Muscle layer of colon (tissue), 2 donors: ENCODE measurements at regions not wholly inside any gene's neighbourhood (a gene's known extent, or its start where the extent isn't known, plus 50 kb on each side); places are given as distances from the start of the nearest gene placed in this dataset.

Source experiments
- H3K27ac ChIP-seq: one replicate; pipeline ENCODE4 v1.7.0; 2013; ENCODE audit warnings: low read depth, mild to moderate bottlenecking, low read length, moderate library complexity
- H3K27me3 ChIP-seq, 2 donors: one replicate each; pipeline ENCODE4 v1.7.0; 2013; ENCODE audit warnings: low read length in 2 of 2, mild to moderate bottlenecking in 2 of 2; ENCODE audit not compliant: insufficient read depth in 2 of 2, control insufficient read depth in 1 of 2
- H3K36me3 ChIP-seq: one replicate; pipeline ENCODE4 v1.7.0; 2013; ENCODE audit warnings: mild to moderate bottlenecking, low read length; ENCODE audit not compliant: insufficient read depth
- H3K4me1 ChIP-seq: one replicate; pipeline ENCODE4 v1.7.0; 2013; ENCODE audit warnings: mild to moderate bottlenecking, low read length; ENCODE audit not compliant: insufficient read depth
- H3K4me3 ChIP-seq, 2 donors: one replicate each; pipeline ENCODE4 v1.7.0; 2013; ENCODE audit warnings: low read length in 2 of 2, low read depth in 1 of 2, mild to moderate bottlenecking in 1 of 2, moderate library complexity in 1 of 2
- H3K9ac ChIP-seq: one replicate; pipeline ENCODE4 v1.7.0; 2013; ENCODE audit warnings: low read length
- H3K9me3 ChIP-seq: one replicate; pipeline ENCODE4 v1.7.0; 2013; ENCODE audit warnings: mild to moderate bottlenecking, low read length
- donor health status: abdominal sarcoma.
- donor health status: Adenocarcinoma of cecum.

- H3K4me1 ChIP-seq = no peaks in the 10 kb centered on the region
- no peak overlapping the region for H3K9ac ChIP-seq
- no peaks in the 10 kb centered on the region for H3K36me3 ChIP-seq
- H3K4me3 ChIP-seq = no peak overlapping the region
- no peak overlapping the region for H3K27ac ChIP-seq
- no peaks in the 10 kb centered on the region for H3K27me3 ChIP-seq
- no peaks in the 10 kb centered on the region for H3K9me3 ChIP-seq
These were observed 229.4 kb downstream of the NDFIP2 start for GRCh38 chr13:79710376-79710775.

DNA sequence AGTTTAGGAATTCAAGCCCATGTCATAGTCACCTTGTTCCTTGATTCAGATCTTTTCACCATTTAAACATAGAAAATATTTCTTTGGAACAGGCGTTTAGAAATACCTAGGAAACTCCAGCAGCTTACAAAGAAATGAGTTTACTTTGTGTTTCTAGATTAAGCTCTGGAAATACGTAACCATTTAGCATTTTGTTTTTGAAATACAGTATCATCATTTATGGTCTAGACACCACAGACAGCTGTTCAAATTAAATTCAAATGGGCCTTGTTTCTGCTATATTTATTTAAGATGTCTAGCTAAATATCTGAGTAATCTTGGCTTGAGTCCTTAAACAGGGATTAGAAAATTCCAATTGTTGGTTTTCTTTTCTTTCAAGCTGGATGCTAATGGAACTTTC, 228.5 kb downstream of the NDFIP2 start:
- no peaks in the 10 kb centered on the region for H3K27me3 ChIP-seq
- H3K4me1 ChIP-seq = no peaks in the 10 kb centered on the region
- H3K27ac ChIP-seq = no peak overlapping the region
- H3K4me3 ChIP-seq = no peak overlapping the region
- H3K36me3 ChIP-seq = no peaks in the 10 kb centered on the region
- no peaks in the 10 kb centered on the region for H3K9me3 ChIP-seq
- no peak overlapping the region for H3K9ac ChIP-seq

GRCh38 chr13:79703772-79704171, 222.8 kb downstream of the NDFIP2 start:
- H3K27me3 ChIP-seq = no peaks in the 10 kb centered on the region
- H3K27ac ChIP-seq = no peak overlapping the region
- no peaks in the 10 kb centered on the region for H3K4me1 ChIP-seq
- H3K4me3 ChIP-seq = no peak overlapping the region
- no peaks in the 10 kb centered on the region for H3K36me3 ChIP-seq
- H3K9me3 ChIP-seq = no peaks in the 10 kb centered on the region
- no peak overlapping the region for H3K9ac ChIP-seq

DNA sequence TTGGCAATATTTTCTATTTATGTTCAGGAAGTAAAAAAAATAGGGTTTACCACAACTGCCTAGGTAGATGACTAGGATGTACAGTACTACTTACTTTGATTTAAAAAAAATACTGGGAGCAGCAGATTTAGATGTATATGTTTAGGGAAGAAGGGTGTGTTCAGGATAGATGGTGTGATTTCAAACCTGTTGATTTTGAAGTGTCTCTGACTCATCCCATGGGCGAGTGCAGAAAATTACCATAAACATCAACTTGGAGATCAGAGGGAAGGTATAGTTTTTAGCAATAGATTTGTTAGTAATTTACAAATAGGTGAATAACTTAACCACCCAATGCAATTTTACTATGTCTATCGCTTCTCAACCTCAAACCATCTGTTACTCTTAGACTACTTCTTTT, 214.8 kb downstream of the NDFIP2 start:
- Histone ChIP-seq H3K27ac (no peak overlapping the region), H3K9ac (no peak overlapping the region), H3K4me1 (no peaks in the 10 kb centered on the region), H3K27me3 (no peaks in the 10 kb centered on the region), H3K36me3 (no peaks in the 10 kb centered on the region), H3K9me3 (no peaks in the 10 kb centered on the region), H3K4me3 (no peak overlapping the region)

DNA sequence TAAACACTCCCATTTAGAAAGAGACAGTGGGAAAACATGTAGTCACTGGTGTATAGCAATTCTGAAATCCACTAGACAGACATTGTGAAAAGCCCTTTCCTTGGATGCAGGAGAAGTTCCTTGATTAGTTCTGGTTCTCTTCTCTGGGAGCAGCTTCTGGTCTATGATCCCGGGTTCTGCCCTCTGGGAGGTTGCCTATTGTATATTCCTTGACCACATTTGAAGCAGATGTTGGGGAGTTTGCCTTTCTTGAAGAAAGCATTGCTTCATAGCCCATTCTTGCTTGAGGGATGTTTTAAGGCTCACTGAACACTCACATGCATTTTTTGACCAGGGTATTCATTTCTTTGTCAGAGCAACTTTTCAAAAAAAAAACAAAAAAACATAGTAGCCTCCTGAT, 211.9 kb downstream of the NDFIP2 start:
- no peaks in the 10 kb centered on the region for H3K9me3 ChIP-seq
- H3K9ac ChIP-seq = no peak overlapping the region
- no peak overlapping the region for H3K4me3 ChIP-seq
- H3K4me1 ChIP-seq = no peaks in the 10 kb centered on the region
- H3K36me3 ChIP-seq = no peaks in the 10 kb centered on the region
- H3K27ac ChIP-seq = no peak overlapping the region
- no peaks in the 10 kb centered on the region for H3K27me3 ChIP-seq

DNA sequence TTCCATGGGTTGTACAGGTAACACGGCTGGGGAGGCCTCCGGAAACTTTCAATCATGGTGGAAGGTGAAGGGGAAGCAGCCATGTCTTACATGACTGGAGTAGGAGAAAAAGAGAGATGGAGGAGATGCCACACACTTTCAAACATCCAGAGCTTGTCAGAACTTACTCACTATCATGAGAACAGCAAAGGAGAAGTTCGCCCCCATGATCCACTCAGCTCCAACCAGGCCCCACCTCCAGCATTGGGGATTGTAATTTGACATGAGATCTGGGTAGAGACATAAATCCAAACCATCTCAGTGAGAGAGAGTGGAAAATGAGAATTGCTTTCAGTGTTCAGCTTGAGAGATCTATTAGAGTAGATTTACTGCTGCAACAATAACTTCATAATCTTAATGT, 210.9 kb downstream of the NDFIP2 start:
- Histone ChIP-seq H3K4me3 (no peak overlapping the region), H3K36me3 (no peaks in the 10 kb centered on the region), H3K27me3 (no peaks in the 10 kb centered on the region), H3K9ac (no peak overlapping the region), H3K27ac (no peak overlapping the region), H3K9me3 (no peaks in the 10 kb centered on the region), H3K4me1 (no peaks in the 10 kb centered on the region)

- no peaks in the 10 kb centered on the region for H3K9me3 ChIP-seq
- H3K4me1 ChIP-seq = no peaks in the 10 kb centered on the region
- no peak overlapping the region for H3K9ac ChIP-seq
These were observed 207.8 kb downstream of the NDFIP2 start for GRCh38 chr13:79688741-79689140.

GRCh38 chr13:79686441-79686840, 205.5 kb downstream of the NDFIP2 start:
- H3K36me3 ChIP-seq = no peaks in the 10 kb centered on the region
- no peak overlapping the region for H3K4me3 ChIP-seq

More at GRCh38 chr13:79688741-79689140, 207.8 kb downstream of the NDFIP2 start:
- no peaks in the 10 kb centered on the region for H3K36me3 ChIP-seq
- no peaks in the 10 kb centered on the region for H3K27me3 ChIP-seq
- H3K4me3 ChIP-seq = no peak overlapping the region
- H3K27ac ChIP-seq = no peak overlapping the region

GRCh38 chr13:79684371-79684770, 203.4 kb downstream of the NDFIP2 start:
- no peaks in the 10 kb centered on the region for H3K36me3 ChIP-seq
- no peaks in the 10 kb centered on the region for H3K27me3 ChIP-seq
- no peak overlapping the region for H3K9ac ChIP-seq
- no peaks in the 10 kb centered on the region for H3K9me3 ChIP-seq
- no peak overlapping the region for H3K4me3 ChIP-seq
- H3K27ac ChIP-seq = no peak overlapping the region
- no peaks in the 10 kb centered on the region for H3K4me1 ChIP-seq

More at GRCh38 chr13:79686441-79686840, 205.5 kb downstream of the NDFIP2 start:
- Histone ChIP-seq H3K27ac (no peak overlapping the region), H3K27me3 (no peaks in the 10 kb centered on the region), H3K9me3 (no peaks in the 10 kb centered on the region), H3K4me1 (no peaks in the 10 kb centered on the region), H3K9ac (no peak overlapping the region)

GRCh38 chr13:79682164-79682563, 201.2 kb downstream of the NDFIP2 start:
- no peaks in the 10 kb centered on the region for H3K27me3 ChIP-seq
- H3K4me1 ChIP-seq = no peaks in the 10 kb centered on the region
- no peak overlapping the region for H3K4me3 ChIP-seq
- no peak overlapping the region for H3K9ac ChIP-seq
- H3K27ac ChIP-seq = no peak overlapping the region
- H3K9me3 ChIP-seq = no peaks in the 10 kb centered on the region
- H3K36me3 ChIP-seq = no peaks in the 10 kb centered on the region

DNA sequence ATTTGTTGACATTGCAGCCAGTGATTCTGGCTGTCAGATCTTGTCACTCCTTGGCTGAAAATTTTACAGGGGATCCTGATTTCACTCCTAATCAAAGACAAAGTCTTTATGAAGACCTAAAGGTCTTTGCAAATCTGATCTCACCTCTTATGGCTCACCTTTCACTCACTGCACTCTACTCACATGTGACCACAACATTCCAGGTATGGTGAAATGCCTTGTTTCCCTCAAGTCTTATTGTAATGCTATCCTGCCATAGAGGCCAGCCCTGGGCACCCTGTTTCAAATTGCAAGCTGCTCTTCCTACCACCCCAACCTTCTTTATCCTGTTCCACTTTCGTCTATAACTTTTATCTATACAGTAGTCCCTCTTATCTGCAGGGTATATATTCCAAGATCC, 200.1 kb downstream of the NDFIP2 start:
- no peaks in the 10 kb centered on the region for H3K9me3 ChIP-seq
- no peaks in the 10 kb centered on the region for H3K4me1 ChIP-seq
- no peak overlapping the region for H3K9ac ChIP-seq
- H3K27ac ChIP-seq = no peak overlapping the region
- no peaks in the 10 kb centered on the region for H3K36me3 ChIP-seq
- H3K27me3 ChIP-seq = no peaks in the 10 kb centered on the region
- H3K4me3 ChIP-seq = no peak overlapping the region

DNA sequence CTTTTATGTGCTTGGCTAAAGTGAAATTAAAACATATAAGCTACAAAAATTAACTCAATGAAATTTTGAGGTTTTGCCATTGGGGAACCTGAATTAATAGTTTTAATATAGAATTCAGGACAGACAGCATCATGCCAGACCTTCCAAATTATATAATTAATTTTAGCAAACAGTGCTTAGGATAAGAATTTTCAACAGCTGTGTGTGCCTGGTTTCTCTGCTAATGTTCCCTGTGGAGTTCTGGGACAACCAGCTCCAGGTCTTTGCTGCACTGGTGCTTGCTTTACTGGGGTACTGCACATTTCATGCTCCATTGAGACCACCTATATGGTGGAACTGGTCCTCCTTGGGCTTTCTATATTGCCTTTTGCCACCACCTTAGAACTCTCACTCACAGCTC, 199.5 kb downstream of the NDFIP2 start:
- Histone ChIP-seq H3K27ac (no peak overlapping the region), H3K9ac (no peak overlapping the region), H3K27me3 (no peaks in the 10 kb centered on the region), H3K4me1 (no peaks in the 10 kb centered on the region), H3K9me3 (no peaks in the 10 kb centered on the region), H3K4me3 (no peak overlapping the region), H3K36me3 (no peaks in the 10 kb centered on the region)
